Right forelimb (tissue), 1 donor: ENCODE measurements at regions not wholly inside any gene's neighbourhood (a gene's known extent, or its start where the extent isn't known, plus 50 kb on each side); places are given as distances from the start of the nearest gene placed in this dataset.

Experiments used
- DNase-seq: peaks from one replicate; pipeline ENCODE4 v3.0.0-alpha.2; 2018

DNA sequence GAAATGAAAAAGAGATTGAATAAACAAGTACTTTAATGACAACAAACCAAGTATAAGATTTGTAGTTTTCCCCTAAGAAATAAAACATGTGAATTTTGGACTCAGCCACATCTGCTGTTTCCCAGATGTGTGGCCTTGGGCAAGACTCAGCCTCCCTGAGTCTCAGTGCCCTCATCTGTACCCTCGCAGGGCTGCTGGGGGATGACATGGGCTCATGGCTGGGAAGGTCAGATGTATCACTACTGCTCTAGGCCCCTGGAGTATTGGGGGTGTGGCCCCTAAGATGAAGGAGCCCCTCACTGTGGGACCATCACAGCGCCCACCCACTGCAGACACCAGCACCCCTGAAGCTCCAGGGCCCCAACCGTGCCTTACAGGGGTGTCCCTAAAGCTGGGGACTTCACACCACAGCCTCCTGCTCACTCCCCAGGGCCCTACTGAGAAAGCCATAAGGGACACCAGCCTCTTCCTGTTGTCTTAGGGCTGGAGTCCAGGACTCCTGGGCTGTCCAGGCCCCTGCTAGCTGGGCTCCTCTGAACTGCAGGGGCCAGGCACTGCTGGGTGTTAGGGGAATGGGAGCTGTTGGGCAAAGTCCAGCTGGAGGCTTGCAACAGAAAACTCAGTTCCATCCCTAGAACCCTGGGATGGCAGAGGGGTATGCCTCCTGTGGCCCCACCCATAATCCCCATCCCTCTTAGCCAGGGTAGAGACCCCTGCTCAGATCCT, 104.0 kb upstream of the WNT4 start:
- no peak for DNase-seq

DNA sequence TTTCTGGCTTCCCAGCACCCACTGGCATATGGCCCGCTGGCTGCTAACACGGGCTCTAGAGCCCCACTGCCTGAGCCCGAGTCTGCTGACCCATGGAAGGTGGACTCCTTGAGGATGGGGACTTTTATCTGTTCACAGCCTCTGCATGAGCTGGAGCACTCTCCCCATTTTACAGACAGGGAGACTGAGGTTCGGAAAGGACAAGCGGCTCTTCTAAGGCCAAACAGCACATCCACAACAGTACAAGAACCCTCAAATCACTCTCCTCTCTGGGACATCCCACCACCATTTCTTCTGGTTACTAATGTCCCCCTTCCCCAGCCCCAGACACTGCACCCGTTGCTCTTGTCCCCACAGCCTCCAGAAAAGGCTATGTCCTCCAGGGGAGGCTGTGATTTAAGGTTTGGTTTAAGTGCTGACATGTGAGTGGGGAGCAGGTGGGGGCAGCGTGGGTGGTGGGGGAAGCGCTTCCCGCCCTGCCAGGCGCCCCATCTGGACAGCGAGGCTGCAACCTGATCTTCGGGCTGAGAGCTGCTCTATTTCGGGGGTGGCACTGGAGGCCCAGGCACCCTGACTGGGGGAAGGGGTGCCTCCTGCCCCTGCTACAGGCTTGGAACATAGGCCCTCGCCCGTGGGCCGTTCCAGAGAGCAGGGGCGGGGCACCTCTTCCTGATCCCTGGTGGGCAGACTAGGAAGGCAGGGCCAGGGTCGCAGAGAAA, 104.8 kb upstream of the WNT4 start:
- DNase-seq, result no peak

DNA sequence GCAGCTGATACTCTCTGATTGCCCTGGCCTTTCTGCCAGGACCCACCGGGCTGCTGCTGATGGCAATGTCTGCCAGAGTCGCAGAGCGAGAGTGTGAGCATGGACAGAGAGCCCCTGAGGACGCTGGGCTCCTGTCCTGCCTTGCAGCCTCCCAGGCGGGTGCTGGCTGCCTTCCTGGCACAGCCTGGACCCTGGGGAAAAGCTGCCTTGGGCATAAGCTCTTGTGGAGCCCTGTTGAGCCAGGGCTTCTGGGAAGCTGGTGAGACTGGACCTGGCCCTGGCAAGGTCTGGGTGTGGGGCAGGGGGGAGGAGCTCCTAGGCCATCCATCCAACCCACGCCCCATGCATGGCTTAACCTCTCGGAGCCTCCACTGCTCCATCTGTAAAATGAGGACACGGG, 105.8 kb upstream of the WNT4 start:
- no peak for DNase-seq

DNA sequence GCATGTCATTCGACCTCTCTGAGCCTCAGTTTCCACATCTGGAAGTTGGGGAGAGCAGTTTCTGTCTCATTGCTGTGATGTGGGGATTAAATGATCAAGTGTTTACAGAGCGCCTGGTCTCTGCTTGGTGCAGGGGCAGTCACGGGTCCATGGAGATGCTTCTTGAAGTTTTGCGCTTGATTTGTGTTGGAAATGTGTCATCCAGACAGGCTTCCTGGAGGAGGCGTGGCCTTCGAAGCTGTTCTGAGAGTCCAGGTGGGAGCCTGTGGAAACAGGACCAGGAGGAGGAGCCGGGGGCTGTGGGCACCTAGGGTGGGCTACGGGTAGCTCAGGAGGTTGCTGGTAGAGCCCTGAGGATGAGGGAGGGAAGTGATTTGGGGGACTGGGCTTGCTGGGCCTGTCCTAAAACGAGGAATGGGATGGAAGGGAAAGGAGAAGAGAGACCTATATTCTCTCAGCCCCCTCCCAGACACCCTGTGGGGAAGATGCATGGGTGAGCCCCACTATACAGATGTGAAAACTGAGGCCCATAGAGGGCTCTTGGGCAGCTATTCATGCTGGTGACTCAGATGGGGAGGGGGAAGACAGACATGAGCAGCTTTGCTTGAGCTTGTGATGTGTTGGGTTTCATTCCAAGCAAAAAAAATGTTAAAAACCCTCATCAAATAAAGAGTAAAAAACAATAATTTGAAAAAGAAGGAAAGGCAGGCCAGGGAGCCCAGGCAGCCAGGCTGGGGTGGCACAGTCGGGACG, 107.2 kb upstream of the WNT4 start:
- DNase-seq, result no peak

DNA sequence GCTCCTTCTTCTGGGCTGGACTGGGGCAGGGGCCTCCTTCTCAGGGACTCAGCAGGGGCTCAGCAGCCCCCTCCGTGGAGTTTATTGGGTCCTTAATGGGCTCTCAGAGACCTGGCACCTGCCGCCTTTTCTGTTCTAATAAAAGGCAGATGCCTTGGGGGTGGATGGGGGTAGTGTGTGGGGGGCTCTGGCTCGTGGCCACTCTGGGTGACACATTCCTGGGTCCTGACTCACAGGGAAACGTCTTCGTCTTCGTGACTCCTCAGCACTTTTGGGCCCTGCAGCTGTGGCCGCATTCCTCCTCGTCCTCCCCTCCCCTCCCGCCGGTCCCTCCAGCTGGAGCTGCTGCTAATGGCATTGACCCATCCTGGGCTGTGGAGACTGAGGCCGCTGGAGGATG, 107.8 kb upstream of the WNT4 start:
- no peak for DNase-seq

DNA sequence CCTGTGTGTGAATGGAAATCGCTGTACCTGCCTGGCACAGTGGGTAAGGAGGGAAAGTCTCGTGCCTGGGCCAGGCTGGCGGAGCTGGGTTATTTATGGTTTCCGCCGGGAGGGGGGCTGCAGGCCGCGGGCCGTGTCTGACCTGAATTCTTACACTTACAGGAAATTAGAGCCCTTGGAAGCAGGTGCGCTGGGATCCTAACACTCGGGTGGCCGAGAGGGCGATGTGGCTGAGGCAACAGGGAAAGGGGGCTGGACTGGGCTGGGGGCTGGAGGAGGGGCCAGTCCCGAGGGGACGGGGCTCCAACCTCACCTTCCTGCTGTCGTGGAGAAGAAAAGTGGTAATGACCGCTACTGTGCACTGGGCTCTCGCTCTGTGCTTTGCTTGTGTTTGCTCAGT, 109.4 kb upstream of the WNT4 start:
- no peak for DNase-seq

DNA sequence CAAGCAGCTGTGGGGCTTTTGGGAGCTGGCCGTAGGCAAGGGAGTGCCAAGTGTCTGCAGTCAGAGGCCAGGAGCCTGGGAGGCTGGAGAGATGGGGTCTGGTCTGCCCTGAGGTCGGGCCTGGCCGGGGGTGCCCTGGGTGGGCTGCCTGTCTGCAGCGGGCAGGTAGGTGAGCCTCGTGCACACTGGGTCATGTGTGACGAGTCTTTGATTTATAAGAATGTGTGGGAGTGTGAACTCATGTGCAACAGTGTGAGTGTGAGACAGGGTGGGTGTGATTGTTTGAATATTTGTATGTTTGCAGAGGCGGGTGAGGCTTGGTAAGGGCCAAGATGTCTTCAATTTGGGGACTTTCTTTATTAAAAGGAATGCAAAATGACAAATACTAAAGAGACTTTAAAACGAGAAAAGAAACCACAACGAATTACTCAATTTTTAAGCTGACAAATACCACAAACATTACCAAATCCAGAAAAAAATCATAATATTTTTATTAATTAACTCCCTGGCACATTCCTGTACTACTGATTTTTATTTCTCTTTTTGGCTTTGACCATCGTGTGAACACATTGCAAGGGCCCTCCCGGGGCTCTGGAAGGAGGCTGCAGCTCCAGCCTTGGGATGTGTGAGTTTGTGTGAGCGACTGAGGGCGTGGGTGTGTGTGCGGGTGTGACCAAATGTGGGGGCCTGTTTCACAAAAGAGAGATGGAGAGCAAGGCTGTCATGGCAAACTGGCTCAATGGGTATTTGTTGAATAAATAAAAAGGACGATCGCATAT, 110.3 kb upstream of the WNT4 start:
- DNase-seq, result no peak

DNA sequence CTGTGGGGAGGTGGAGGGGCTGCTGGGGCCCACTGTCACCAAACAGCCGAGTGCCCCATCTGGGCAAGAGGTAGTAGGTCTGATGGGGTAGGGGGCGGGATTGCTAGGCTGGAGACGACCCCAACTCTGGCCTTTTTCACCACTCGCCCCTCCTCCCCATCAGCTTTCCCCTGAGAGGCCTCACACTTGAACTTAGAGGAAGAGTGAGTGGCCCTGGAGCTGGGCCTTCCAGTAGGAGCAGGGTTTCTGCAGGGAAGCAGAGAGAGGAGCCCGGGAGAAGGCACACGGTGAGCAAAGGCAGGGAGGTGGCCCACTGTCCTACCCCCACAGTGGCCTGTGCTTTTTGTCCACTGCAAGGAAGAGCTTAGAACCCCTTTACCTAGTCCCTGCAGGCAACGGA, 111.9 kb upstream of the WNT4 start:
- DNase-seq, result no peak

DNA sequence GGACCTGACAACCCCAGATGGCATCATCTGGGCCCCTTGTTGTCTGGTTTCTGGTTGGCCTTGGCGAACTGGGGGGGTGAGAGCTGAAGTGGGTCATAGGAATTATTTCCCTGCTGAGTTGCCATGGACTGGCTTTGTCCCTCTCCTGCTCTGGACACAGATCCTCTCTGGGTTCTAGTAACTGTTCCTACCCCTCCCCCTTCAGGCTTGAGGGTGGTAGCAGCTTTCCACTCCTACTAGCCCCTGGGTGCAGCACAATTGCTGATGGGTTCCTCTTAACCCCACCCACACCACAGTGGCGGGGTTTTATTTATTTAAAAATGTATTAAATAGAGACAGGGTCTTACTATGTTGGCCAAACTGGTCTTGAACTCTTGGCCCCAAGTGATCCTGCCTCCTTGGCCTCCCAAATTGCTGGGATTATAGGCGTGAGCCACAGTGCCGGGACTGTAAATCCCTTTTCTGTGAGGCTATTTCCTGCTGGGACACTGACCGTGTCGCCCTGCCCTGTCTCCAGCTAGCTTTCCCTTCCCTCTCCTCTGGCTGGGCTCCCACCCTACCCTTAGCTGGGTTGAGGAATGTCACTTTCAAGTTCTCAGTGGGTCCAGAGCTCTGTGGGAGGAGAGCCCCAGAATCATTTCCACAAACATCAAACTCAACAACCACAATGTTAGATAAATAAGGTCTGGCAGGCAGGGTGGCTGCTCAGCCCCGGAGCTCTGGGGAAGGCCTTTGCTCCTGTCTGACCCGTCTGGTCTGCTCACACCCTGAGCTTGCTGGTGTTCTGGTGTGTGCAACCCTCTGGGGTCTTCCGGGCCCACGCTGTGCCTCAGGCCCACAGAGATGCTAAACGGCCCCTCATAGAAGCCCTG, 112.7 kb upstream of the WNT4 start:
- DNase-seq, result no peak

DNA sequence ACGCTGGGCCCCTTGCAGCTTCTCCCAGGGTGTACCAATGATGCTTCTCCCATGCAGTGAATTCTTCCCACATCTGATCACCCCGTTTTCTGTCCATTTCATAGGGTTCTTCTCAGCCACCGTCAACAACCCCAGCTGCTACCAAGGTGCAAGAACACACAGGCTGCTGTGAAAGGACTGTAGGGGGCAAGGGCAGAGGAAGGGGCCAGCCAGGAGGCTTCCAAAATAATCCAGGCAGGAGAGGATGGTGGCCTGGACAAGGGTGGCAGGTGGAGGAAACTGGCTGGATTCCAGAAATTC, 113.3 kb upstream of the WNT4 start:
- DNase-seq, result no peak

DNA sequence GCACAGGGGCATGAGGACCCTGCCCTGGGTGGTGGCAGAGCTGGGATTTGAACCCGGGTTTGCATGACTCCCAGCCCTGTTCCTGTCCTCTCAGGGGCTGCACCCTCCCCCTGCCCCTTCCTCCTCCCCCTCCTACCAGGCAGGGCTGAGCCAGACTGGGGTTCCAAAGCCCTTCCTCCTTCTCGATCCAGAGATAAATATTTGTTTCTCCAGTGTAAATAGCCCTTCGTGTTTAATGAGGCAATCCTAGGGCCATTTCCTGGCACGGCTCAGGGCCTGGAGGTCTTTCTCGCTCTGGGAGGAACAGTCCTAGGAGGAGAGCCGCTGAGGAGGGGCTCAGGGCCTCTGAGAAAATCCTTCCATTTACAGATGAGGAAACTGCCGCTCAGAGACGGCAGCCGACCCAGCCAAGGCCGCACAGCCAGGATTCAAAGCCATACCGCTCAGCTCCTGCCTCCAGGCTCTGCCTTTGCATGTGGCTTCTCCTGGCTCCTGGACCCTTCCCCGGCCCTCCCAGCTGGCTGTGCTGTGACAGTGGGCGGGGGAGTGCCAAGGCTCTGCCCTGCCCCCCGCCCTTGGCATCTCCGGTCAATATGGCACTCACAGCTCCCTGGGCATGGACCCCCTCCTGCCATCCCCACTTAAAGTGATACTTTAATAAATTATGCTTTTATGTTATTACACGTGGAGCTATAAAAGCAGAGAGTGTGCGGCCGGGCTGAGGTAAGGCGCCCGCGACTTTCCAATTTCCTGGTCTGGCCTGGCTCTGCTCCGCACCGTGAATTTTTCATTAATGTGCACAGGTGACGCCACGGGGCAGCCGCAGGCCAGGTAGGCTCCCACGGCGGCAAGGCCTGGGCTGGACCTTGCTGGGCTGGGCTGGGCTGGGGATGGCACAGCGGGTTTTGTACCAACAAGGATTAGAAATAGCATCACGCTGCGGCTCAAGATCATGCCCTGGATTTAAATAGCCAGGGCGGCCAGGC, 114.7 kb upstream of the WNT4 start:
- DNase-seq, result no peak

DNA sequence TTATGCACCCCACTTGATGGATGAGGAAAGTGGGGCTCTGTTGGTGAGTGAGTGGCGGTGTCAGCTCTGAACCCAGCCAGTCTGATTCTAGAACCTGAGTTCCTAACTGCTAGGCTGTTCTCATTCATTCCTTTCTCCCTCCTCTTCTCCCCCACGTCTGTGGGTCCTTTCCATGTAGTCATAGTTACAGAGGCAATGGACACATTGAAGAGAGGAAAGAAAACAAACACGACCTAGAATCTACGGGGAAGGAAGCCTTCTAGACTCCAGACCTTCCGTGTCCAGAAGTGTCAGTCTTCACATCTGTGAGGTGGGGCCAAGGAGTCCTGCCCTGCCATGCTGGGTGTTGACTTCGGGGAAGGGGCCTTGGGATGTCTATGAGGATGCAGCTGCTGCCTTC, 115.8 kb upstream of the WNT4 start:
- no peak for DNase-seq

DNA sequence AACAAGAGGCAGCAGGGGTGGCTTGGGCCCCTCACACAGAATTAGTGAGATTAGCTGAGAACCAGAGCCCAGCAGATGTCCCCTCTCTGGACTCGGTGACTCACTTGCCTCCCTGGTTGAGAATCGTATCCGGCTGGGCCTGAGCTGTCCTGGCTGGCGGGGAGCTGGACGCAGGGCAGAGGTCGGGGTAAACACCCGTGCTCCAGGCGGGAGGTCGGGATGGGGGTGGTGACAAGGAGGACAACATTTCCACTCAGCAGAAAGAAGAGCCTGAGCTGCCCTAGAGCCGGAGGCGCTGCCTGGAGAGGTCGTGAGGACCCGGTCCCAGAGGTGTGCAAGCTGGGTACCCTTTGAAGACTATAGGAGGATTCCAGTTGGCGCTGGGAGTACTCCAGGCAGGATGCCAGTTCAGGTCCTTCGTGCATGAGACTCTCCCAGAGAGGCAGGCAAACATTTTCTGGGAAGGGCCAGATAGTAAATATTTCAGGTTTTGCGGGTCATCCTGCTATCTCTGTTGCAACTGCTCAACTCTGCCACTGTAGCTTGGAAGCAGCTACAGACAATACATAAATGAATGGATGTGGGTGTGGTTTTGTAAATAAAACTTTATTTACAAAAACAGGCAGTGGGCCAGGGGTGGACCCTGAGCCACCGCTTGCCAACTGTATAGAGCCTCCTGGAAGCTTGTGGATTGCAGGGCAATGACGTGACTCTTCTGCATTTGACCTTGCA, 116.8 kb upstream of the WNT4 start:
- DNase-seq, result no peak

DNA sequence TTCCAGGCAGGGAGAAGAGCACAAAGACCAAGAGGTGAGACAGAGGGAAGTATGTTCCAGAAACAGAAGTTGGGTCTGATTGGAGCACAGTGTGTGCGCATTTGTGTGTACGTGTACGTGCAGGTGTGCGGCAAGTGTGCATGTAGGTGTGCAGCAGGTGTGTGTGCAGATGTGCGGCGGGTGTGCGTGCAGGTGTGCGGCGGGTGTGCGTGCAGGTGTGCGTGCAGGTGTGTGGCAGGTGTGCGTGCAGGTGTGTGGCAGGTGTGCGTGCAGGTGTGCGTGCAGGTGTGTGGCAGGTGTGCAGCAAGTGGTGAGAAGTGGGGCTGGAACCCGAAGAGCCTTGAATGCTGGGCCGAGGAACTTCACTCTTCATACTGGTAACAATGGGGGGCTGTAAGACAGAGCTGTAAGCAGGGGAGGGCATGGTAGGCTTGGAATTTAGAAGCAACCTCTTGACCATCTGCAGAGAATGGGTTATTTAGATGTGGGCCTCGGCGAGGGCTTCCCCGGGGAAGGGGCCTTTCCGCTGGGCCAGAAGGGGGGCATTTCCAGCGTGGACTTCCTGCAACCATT, 118.0 kb upstream of the WNT4 start:
- DNase-seq, result no peak

DNA sequence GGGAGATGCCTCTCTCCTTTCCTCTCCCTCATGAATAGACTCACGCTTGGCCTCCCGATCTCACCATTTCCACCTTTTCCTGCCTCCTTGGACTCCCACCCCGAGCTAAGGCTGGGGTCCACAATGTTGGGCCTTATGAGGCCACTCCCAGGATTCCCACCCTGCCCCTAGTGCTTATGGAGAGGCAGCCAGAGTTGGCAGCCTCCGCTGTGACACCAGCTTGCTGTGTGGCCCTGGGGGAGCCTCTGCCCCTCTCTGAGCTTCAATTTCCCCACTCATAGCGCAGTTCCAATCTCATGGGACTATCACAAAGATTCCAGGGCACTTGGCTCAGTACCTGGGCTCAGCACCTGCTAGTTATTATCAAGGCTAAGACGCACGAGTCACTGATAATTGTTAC, 118.7 kb upstream of the WNT4 start:
- DNase-seq, result no peak

DNA sequence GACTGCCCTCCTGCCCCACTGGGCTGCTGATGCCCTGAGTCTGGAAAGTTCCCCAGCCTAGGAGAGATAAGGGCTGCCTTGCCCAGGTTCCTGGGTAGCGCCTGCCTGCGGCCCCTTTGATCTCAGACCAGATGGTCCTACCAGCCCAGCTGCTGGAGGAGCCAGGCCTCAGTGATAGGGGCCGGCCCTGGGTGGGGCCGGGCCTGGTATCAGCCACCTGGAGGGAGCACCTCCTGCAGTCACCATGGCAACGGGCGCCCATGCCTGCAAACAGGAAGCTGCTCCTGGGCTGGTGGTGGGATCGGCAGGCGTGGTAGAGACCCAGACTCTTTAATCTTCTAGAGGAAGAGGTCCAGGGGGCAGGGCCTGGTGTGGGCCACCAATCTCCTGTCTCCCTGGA, 119.7 kb upstream of the WNT4 start:
- DNase-seq, result no peak

DNA sequence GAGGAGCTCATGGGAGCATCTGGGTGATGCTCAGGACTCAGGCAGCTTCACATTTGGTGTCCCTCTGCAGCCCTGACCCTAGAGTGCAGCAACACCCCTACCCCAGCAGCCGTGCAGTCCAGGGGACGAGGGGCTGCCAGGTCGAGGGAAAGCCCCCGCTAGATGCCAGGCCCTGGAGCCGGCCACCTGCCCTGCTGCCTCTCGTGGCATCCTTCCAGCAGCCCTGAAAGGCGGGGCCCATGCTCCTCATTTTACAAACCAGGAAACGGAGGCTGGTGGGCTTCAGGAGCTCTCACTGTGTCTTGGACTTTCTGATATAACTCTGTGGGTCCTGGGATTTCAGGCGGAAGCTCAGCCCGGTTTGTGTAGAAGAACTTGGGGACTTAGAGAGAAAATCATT, 120.5 kb upstream of the WNT4 start:
- no peak for DNase-seq

DNA sequence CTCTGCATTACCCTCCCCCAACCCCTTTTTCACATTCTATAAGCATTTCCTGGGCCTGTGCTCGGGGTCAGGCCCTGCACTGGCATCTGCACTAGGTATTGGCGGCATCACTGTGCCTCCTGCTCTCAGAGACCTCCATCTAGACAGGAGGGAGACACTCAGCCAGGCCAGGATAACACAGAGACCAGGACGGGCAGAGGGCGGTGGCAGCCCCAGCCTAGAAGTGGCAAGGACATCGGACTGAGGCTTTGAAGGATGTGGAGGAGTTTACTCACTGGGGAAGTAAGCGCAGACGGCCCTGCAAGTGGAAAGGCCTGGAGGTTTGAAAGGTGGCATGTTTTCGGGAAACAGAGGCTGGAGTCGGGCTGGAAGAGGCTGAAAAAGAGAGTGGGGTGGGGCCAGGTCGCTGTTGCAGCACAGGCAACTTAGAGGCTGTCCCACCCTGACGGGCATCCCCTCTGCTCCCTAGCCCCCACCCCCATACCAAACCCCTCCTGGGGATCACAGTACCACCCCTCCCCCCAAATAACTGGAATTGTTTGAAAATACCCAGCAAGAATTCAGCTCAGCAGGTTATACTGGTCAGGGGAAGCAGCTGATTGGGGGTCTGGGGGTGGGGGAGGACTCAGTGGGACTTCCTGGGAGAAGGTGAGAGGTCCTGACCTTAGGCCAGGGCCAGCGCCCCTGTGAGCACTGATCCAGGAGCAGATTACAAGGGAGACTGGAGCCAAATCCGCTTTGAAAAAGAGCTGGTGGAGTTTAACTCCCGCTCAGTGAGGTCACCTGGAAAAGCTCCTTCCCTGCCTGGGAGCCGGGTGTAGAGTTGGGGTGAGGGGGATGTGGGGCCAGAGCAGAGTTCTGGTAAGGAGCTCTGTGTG, 121.8 kb upstream of the WNT4 start:
- DNase-seq, result no peak

DNA sequence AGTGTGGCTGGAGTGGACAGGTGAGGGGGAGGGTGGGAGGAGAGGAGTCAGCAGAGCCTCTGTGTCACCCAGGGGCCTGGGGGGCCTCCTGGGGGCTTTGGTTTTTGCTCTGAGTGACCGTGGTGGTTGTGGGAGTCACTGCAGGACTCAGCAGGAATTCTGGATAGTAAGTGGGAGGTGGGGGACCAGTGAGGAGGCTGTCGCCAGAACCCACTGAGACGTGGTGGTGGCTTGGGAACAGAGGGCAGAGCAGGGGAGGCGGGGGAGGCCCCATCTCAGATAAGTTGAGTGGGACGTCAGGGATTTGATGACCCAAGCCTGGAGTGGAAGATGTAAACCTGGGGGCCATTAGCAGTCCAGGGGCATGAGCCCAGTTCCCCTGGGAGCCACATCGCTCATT, 123.2 kb upstream of the WNT4 start:
- no peak for DNase-seq
